ENCODE measurements at regions not wholly inside any gene's neighbourhood (a gene's known extent, or its start where the extent isn't known, plus 50 kb on each side); places are given as distances from the start of the nearest gene placed in this dataset.

DNA sequence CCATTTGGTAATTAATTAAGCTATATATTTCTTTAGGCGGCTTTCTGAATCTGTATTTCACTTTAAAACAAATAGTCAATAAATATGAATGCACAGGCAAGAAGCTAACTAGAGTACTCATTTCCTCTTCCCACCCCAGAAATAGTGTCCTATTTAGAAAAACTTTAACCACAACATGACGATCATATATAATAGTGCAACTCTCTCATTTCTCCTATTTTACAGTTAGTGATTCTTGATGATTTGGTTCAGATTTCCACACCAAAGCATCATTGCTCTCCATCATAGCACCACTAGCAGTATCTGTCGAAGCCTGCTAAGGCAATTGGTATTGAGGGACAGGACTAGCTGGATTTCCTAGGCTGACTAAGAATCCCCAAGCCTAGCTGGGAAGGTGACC, 184.0 kb upstream of the GALNTL6 start:
- DNase-seq, result no peak

DNA sequence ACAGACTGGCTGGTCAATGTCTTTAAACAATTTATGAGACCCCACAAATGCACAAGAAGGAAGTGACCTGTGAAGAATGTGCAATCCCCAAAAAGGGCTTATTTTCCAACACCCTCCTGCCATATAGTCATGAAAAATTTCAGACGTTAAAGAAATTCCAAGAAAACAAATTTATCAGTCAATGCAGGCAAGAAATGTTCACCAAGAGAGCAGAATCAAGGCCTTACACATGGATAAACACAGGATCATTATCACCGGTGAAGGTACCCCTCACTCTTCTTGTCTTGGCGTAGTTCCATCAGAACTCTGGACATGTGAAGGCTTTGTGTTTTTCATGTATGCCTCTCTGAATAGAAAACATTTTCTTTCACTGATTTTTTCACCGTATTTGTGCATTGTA, 186.7 kb upstream of the GALNTL6 start:
- DNase-seq, result no peak

DNA sequence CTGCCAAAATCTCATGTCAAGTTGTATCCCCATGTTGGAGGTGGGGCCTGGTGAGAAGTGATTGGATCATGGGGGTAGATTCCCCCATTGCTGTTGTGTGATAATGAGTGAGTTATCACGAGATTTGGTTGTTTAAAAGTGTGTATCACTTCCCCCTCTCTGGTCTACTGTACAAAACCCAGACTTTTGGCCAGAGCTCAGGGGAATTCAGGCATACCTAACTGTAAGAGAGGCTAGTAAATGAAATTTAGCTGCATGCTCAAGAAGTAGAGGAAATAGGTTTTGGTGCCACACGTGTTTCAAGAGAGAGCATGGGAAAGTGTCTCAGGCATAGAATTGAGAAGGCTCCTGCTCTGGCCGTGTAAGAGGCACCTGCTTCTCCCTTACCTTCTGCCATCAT, 190.5 kb upstream of the GALNTL6 start:
- DNase-seq, result no peak

DNA sequence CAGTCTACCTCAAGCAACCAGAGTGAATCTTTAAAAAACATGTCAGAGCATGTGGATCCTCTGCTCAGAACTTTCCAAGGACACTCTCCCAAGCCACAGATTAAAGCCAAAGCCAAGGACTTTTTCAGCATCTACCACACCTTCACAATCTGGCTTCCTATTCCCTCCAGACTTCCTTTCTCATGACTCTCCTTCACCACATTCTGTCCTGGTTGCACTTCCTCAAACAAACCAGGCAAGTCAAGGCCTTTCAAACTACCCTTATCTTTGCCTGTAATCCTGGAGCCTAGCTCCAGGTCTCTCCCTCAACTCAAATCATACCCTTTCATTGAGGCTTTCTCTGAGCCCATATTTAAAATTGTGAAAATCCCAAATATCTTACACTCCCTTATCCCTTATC, 191.6 kb upstream of the GALNTL6 start:
- no peak for DNase-seq

DNA sequence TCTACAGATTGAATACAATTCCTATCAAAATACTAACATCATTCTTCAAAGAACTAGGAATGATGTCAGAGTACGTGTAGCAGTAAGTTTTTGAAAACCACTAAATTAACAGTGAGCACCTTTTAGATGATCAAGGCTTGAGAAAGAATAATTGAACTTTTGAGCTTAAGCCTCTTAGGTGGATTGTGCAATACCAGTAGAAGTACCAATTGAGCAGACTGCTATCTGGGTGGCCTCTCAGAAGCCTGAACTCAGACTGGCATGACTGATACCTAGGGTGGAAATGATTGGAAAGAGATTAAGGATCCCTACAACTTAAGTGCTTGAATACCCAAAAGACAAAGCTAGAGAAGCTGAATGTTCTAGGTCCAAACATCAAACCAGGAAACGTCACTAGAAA, 200.3 kb upstream of the GALNTL6 start:
- no peak for DNase-seq

DNA sequence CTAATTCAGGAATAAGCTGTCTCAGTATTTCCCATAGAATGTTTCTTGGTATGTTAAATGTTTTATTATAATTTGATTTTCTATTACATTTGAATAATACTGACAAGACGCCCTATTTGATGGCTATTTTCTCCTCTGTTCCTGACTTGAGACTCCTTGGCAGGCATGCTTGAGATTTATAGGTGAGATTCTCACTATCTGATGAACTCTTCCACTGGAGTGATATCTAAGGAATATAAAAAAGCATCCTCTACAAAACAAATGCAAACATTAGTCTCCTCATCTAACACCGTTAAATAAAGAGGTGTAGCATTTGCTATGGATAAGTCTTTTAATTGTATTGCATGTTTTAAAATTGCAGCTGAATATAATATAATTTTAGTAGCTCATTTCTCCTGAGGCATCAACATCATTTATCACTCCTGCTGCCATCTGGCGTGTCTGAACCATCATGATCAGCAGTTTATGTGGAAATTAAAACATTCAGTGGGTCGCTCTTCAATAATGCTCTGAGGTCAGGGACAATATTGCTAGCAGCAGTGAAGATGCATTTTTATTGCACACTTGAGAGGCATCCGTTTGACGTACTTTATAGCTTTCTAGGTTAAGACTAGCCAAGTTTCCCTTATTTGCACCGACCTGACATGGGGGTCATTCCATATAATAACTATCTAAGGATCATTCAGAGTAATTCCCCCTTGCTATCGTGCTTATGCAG, 210.4 kb upstream of the GALNTL6 start:
- DNase-seq, result no peak

DNA sequence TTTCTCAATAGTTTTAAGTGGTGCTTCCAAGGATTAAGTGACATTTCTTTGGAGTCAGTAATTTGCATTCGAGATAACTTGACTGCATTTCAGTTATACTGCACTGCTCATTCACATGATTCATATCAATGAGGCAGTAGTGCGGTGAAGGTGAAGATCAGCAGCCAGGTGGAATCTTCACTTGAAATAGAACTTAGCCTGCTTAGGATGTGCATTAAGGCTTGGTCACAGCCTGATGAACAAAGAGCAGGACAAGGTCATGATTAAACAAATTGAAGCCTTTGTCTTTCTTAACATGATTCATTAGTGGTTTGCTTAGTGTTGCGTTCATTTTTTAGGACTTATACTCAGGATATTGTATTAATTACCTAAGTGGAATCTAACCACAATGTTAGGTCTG, 212.1 kb upstream of the GALNTL6 start:
- no peak for DNase-seq

DNA sequence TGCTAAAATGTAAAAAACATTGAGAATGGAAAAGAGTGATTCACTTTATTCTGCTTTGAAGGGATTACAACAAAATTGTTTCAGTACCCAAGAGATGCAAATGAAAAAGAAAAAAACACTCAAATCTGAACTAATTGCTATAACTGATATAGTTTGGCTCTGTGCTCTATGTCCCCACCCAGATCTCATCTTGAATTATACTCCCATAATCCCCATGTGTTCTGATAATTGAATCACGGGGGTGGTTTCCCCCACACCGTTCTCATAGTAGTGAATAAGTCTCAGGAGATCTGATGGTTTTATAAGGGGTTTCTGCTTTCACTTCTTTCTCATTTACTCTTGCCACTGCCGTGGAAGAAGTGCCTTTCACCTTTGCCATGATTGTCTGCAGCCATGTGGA, 213.6 kb upstream of the GALNTL6 start:
- DNase-seq, result no peak

DNA sequence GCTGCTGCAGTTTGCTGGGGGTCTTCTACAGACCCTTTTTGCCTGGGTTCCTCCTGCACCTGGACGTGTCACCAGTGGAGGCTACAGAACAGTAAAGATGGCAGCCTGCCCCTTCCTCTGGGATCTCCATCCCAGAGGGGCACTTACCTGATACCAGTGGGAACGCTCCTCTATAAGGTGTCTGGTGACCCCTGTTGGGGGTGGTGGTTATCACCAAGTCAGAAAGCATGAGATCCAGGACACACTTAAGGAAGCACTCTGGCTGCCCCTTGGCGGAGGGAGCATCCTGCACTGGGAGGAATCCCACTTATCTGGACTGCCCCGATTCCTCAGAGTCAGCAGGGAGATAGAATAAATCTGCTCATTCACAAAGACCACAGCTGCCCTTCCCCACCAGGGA, 218.9 kb upstream of the GALNTL6 start:
- DNase-seq, result no peak

DNA sequence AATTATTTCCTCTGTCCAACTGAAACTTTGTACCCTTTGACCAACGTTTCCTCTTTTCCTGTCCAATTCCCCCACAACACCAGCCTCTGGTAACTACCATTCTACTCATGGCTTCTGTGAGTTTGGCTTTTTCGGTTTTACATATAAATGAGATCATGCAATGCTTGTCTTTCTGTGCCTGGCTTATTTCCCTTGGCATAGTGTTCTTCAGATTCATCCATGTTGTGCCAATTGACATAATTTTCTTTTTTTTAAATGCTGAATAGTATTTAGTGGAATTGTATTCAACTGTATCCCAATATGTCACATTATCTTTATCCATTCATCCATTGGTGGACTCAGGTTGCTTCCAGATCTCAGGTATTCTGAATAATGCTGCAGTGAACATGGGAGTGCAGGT, 222.5 kb upstream of the GALNTL6 start:
- no peak for DNase-seq

DNA sequence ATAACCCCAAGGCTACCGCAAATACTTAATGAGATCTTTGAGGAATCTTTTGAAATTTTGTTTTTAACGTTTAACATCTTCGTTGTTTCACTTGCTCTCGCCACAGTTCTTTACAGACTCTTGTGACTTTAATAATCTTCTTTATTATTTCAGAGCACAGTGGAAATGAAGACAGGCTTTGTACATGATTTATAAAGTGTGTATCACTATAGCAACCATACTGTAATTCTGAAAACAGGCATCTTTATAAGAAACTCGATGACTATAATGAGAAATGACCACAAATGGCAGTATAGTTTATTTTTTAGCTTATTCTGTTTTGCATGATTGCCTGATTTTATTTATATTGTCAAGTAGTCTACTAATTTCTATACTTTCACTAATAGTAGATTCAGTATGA, 224.4 kb upstream of the GALNTL6 start:
- no peak for DNase-seq

DNA sequence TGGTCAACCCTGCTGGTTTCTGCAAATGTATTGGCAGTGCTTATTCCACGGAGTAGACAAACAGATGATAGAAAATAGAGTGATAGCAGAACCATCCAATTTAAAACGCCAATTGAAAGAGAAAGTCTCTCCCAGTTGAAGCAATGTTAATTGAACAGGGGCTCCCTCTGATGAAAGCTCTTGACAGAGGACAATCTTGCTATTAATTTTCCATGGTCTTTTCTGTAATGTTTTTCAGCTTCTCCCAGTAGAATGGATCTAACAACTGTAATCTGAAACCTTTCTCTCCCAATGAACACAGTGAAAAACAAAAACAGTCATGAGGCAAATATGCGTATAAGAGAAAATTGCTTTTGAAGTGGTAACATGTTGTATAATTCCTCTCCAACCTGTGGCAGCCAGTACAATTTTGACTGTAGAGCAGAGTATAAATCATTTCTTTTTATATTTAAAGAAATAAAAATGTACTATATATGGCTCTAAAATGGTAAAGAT, 225.1 kb upstream of the GALNTL6 start:
- DNase-seq, result no peak

DNA sequence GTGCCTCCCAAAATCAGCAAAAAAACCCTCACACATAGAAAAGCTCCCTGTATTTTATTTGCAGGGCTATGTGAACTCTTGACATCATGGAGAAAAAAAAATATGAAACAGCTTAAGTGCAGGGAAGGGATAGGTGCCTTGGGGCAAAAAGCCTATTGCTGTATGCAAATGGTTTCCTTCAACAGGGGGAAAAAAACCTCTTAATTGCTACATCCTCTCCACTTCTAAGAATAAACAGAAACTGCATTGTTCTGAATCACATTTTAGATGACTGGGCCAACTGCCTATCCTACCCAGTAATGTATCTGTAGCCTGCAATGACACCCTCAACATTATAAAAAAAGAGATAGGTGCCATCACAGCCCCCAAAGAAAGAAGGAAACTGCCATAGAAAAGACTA, 229.4 kb upstream of the GALNTL6 start:
- no peak for DNase-seq

DNA sequence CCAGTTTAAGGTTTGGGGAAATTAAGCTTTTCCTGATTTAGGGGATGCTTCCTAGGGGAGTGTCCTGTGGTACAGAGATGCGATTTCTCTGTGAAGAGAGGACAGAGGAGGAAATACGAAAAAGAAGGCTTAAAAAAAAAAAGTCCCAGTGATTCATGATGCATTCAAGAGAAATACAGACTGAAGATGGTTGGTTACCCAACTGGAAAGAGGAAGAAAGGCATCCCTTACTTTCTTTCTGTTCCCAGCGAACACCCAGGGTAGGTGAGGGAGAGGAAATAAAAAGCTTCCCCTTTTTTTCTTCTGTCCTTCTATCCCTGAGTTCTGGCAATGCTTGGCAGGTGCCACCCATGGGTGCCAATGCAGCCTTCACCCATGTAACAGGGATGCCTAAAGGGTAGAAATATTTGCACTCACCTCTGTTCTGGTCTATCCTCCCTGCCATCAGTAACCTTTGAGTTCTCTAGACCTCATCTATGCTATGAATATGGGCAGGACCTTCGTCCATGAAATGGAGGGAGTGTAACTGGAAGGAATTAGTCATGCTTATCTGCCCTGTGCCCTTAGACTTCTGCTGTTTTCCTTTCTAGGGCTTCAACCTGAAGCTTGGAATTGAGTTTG, 230.1 kb upstream of the GALNTL6 start:
- DNase-seq, result no peak

DNA sequence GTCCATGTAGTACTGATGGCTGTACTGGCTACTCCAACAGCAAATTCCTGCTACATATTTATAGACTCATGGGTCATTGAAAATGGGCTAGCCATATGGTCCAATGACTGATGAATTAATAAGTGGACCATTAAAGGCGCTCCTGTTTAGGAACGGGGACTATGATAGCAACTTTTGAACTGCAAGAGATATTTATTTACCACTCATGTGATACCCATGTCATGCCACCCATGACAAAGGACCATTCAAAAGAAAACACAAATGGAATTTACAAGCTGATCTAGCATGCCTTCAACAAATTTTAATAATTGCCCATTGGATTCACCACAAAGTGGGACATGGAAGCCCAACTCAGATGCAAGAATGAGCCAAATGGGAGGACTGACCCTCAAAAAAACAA, 240.0 kb upstream of the GALNTL6 start:
- no peak for DNase-seq

DNA sequence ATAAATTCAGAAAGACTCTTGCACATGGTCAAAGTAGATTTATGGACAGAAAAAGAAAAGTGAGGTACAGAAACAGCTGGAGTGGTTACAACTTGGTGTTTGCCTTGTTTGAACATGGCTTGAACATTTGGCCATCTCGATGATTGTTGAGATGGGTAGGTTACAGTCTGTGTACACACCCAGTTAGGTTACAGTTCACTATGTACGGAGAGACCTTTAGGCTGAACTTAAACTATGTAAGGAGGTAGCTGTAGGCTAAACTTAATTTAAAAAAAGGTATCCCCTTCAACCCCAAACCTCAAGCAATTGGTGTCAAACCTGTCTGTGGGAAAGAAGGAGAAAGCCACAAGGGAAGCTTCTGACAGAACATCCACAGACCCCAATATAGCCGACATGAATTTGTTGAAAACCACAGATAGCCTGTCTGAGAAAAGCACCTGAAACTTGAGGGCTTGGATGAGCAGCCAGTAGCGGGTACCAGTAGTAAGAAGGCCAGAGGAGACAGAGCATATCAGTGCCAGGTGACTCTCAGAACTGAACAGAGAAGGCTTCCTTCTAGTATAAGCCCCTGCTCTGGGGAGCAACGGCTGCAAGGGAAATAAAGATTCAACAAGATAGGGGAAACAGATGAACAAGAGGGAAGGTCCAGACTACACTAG, 247.9 kb upstream of the GALNTL6 start:
- no peak for DNase-seq

DNA sequence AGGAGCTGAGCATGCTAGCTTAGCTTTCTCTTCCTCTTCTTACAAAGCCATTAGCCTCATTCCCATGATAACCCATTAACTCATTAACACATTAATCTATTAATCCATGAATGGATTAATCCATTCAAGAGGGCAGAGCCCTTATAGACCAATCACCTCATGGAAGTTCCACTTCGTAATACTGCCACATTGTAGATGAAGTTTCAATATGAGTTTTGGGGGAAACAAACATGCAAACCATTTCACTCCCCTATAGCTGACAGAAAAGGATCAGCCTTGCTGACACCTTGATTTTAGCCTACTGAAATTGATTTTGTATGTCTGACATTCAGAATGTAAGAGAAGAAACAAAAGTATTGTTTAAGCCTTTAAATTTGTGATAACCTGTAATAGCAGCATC, 251.8 kb upstream of the GALNTL6 start:
- no peak for DNase-seq

DNA sequence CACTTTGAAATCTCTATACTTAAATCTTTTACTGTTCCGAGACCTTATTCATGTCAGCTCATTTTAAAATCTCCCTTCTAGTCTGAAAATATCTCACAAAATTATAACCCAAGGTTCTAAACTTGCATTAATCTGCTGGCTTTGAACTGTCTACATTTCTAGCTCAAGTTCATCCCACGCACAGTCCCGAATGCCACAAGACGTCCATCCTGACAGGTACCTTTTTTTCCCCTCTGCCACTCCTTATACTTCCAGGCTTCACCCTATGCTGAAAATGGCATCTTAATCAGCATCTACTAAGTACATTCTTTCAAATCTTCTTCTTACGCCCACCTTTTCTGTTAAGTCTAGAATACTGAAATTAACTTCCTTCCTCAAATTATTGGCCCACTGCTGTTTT, 259.2 kb upstream of the GALNTL6 start:
- DNase-seq, result no peak

DNA sequence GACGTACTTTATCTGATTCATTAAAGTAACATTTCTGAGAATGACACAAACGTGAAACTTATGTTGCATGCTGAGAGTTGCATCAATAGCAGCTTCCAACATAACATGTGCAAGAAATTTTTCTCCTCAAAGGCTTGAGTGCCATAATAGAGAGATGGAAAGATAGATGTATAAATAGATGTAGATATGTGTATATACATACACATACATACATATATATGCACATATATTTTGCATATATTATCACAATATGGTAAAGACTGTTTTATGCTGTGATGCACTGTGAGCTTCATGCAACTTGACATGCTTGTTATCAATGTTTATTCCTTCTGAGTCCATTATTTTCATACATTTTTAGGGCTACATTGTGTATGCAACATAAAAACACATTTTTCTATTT, 270.6 kb upstream of the GALNTL6 start:
- DNase-seq, result no peak

DNA sequence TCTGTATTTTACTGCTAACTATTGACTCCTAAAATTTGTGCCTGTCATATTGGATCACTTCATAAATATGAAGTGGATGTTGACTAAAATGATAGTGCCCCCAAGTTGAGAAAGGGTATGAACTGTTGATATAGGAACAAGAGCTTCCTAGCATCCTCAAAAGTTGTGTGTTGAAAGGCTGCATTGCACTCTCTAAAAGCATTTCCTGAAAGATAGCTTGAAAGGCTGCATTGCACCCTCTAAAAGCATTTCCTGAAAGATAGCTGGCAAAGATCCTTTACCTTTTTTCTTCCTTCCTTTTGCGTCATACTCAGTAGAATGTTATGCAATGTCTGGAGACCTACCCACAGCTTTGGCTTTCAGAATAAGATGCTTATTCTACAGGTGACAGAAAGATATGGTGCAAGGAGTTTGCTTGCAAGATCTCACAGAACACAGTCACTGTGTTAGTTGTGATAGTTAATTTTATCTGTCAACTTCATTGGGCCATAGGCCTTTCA, 274.6 kb upstream of the GALNTL6 start:
- DNase-seq, result no peak

DNA sequence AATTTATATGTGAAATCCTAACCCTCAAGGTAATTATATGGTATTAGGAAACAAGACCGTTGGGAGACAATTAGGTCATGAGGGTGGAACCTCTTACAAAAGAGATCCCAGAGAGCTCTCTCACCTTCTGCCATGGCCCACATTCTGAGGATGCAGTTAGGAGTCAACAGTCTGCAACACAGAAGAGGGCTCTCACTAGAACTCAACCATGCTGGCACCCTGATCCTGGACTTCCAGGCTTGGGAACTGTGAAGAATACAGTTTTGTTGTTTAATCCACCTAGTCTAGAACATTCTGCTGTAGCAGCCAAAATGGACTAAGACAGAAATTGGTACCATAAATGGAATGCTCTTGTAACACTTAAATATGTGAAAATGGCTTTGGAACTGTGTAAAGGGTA, 278.8 kb upstream of the GALNTL6 start:
- DNase-seq, result no peak

DNA sequence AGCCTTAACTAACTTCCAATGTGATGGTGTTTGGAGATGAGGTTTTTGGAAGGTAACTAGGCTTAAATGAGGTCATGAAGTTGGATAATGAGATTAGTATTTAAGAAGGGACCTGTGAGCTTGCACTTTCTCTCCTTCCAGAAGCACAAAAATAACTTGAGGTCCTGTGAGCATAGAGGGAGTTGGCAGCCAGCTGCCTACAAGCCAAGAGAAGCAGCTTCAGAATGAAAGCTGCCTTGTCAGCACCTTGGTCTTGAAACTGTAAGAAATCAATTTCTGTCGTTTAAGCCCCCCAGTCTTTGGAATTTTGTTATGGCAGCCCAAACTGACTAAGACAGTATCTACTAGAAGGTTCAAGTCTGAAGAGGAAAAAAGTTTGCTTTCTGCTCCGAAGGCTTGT, 280.2 kb upstream of the GALNTL6 start:
- DNase-seq, result no peak

DNA sequence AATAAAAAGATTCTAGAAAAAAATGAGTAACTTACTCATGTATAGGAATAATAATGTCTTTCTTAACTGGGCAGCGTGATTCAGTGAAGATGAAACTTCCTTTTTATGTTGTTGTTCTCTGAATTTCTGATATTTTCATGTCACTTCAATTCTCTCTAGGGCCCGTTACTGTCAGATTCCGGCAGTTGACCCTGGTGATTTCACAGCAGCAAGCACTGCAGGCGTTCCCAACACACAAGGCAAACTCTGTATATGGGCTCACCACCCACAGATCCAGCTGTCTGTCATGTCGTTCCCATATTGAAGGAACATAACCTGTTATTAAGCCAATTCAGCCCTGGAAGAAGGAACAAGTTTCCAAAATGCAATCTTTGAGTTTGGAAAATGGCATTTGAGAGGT, 288.3 kb upstream of the GALNTL6 start:
- DNase-seq, result no peak

DNA sequence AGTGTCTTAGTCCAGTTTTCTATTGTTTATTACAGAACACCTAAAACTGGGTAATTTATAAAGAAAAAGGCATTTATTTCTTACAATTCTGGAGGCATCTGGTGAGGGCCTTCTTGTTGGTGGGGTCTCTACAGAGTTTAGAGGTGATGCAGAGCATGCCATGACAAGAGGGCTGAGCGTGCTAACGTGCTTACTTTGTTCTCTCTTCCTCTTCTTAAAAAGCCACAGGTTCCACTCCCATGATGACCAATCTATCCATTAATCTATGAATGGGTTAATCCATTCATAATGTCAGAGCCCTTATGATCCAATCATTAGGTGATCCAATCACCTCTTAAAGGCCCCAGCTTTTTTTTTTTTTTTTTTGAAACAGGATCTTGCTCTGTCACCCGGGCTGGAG, 291.5 kb upstream of the GALNTL6 start:
- no peak for DNase-seq
